Tibial artery (tissue), 4 donors: ENCODE measurements at regions not wholly inside any gene's neighbourhood (a gene's known extent, or its start where the extent isn't known, plus 50 kb on each side); places are given as distances from the start of the nearest gene placed in this dataset.

Source experiments
- DNase-seq, 2 donors: peaks; one replicate each; pipeline ENCODE4 v3.0.0-alpha.2; 2019
- H3K27ac ChIP-seq, 2 donors: fragments of 200-600 bp; sonication (generic) in 1 of 2; 1 replicate in 1 of 2; 2 replicates in 1 of 2; pipeline ENCODE4 v1.5.1; 2018 to 2019; ENCODE audit warnings: mild to moderate bottlenecking in 1 of 2
- H3K27me3 ChIP-seq, 2 donors: fragments of 200-600 bp; sonication (generic) in 1 of 2; one replicate each; pipeline versions ENCODE4 v1.5.1 to v1.6.0; 2016 to 2019
- H3K36me3 ChIP-seq, 3 donors: fragments of 200-600 bp; sonication (generic) in 2 of 3; one replicate each; pipeline ENCODE4 v1.5.1; 2016 to 2019; ENCODE audit warnings: mild to moderate bottlenecking in 2 of 3
- H3K4me1 ChIP-seq, 4 donors: fragments of 200-600 bp; sonication (generic) in 2 of 4; 1 replicate in 3 of 4; 2 replicates in 1 of 4; pipeline ENCODE4 v1.5.1; 2016 to 2019
- H3K4me3 ChIP-seq, 2 donors: fragments of 200-600 bp; sonication (generic) in 1 of 2; 1 replicate in 1 of 2; 2 replicates in 1 of 2; pipeline ENCODE4 v1.5.1; 2018 to 2019; ENCODE audit warnings: mild to moderate bottlenecking in 2 of 2
- H3K9me3 ChIP-seq, 3 donors: fragments of 200-600 bp; sonication (generic) in 1 of 3; one replicate each; pipeline ENCODE4 v1.5.1; 2016 to 2019
- intact Hi-C: fragments of 100-400 bp; cut with DNase I; formaldehyde crosslinking; loops from one replicate; pipeline ENCODE4 v1.15.0; 2023; ENCODE audit warnings: low total_unique reads
- TF ChIP-seq, protein P1 (sequence below), 2 experiments: fragments of 200-600 bp in 1 of 2; fragments of 450-650 bp in 1 of 2; IDR thresholded peaks; one replicate each; pipeline ENCODE4 v1.5.1; 2017 to 2019; ENCODE audit warnings: antibody characterized with exemption in 2 of 2, mild to moderate bottlenecking in 1 of 2, moderate library complexity in 1 of 2

- no peak for DNase-seq
- Histone ChIP-seq H3K27ac (no peak overlapping the region), H3K4me1 (no peaks in the 10 kb centered on the region), H3K27me3 (no peaks in the 10 kb centered on the region), H3K9me3 (no peaks in the 10 kb centered on the region), H3K36me3 (no peaks in the 10 kb centered on the region), H3K4me3 (no peak overlapping the region)
- intact Hi-C loops = no loop called here
- TF ChIP-seq, protein P1, sequence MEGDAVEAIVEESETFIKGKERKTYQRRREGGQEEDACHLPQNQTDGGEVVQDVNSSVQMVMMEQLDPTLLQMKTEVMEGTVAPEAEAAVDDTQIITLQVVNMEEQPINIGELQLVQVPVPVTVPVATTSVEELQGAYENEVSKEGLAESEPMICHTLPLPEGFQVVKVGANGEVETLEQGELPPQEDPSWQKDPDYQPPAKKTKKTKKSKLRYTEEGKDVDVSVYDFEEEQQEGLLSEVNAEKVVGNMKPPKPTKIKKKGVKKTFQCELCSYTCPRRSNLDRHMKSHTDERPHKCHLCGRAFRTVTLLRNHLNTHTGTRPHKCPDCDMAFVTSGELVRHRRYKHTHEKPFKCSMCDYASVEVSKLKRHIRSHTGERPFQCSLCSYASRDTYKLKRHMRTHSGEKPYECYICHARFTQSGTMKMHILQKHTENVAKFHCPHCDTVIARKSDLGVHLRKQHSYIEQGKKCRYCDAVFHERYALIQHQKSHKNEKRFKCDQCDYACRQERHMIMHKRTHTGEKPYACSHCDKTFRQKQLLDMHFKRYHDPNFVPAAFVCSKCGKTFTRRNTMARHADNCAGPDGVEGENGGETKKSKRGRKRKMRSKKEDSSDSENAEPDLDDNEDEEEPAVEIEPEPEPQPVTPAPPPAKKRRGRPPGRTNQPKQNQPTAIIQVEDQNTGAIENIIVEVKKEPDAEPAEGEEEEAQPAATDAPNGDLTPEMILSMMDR (IDR thresholded peaks at IDR 0.05) = no peak
Measured at GRCh38 chr13:64900039-64900438, 2330.1 kb downstream of the PCDH9 start.

GRCh38 chr13:64884976-64885375 lies 2345.2 kb downstream of the PCDH9 start:
- Histone ChIP-seq H3K4me3 (no peak overlapping the region), H3K9me3 (no peaks in the 10 kb centered on the region), H3K36me3 (no peaks in the 10 kb centered on the region), H3K27me3 (no peaks in the 10 kb centered on the region), H3K4me1 (no peaks in the 10 kb centered on the region), H3K27ac (no peak overlapping the region)
- TF ChIP-seq, protein P1 (IDR thresholded peaks at IDR 0.05) = no peak
- DNase-seq = no peak
- intact Hi-C loops = no loop called here

- H3K27ac ChIP-seq = no peak overlapping the region
- intact Hi-C loops = no loop called here
- TF ChIP-seq, protein P1 (IDR thresholded peaks at IDR 0.05) = no peak
- no peaks in the 10 kb centered on the region for H3K36me3 ChIP-seq
- DNase-seq = no peak
- no peak overlapping the region for H3K4me3 ChIP-seq
- H3K27me3 ChIP-seq = no peaks in the 10 kb centered on the region
- no peaks in the 10 kb centered on the region for H3K9me3 ChIP-seq
- H3K4me1 ChIP-seq = no peaks in the 10 kb centered on the region
Measured at GRCh38 chr13:64877176-64877575, 2353.0 kb downstream of the PCDH9 start.

DNA sequence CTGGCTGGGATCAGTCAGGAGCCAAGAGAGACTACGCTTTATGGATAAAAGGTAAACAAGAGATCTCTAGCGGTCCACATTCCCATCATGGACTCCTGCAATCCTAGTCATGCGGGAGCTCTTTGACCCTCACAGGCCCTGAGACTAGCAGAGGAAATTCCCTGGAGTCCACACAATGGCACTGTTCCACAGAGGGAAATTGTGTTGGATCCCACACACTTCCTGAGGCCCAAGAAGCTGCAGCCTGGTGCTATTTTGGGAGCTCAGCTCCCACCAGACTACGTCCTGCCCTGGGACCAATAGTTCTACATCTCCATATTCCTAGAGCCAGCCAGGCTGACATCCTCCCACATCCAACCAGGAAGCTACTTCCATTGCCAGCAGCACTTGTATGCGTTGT lies 2358.4 kb downstream of the PCDH9 start:
- H3K9me3 ChIP-seq = peaks cover 0 to 10% (median 6%) of the 10 kb centered on the region in 3 donors
- intact Hi-C loops = no loop called here
- H3K36me3 ChIP-seq = no peaks in the 10 kb centered on the region
- no peak overlapping the region for H3K27ac ChIP-seq
- TF ChIP-seq, protein P1 (IDR thresholded peaks at IDR 0.05) = no peak
- H3K4me3 ChIP-seq = no peak overlapping the region
- H3K27me3 ChIP-seq = no peaks in the 10 kb centered on the region
- H3K4me1 ChIP-seq = no peaks in the 10 kb centered on the region
- DNase-seq = no peak

GRCh38 chr13:64869539-64869938 lies 2360.6 kb downstream of the PCDH9 start:
- Histone ChIP-seq H3K4me1 (no peaks in the 10 kb centered on the region), H3K27me3 (no peaks in the 10 kb centered on the region), H3K4me3 (no peak overlapping the region), H3K9me3 (peaks cover 0 to 10% (median 6%) of the 10 kb centered on the region in 3 donors), H3K27ac (no peak overlapping the region), H3K36me3 (no peaks in the 10 kb centered on the region)
- no peak for DNase-seq
- TF ChIP-seq, protein P1 (IDR thresholded peaks at IDR 0.05) = no peak
- intact Hi-C loops = no loop called here

DNA sequence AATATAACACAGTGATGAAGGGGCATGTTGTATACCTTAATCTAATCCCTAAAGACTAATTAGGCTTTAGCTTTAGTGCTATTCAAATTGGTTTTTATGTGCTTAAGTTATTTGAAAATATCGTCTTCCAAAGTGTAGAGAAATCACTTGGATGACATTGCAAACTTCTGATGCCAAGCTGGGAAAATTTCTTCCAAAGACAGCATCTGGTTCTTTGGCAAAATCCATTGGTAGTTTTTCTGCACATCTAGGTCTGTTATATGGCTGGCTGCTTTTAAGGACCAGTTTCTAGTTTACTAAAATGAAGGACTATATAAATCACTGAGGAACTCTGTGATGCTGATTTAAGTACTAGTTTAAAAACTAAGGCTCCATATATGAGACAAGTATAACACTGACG lies 2362.3 kb downstream of the PCDH9 start:
- intact Hi-C loops = no loop called here
- H3K9me3 ChIP-seq = peaks cover 0 to 10% (median 6%) of the 10 kb centered on the region in 3 donors
- DNase-seq = no peak
- no peaks in the 10 kb centered on the region for H3K36me3 ChIP-seq
- no peaks in the 10 kb centered on the region for H3K27me3 ChIP-seq
- H3K4me3 ChIP-seq = no peak overlapping the region
- no peaks in the 10 kb centered on the region for H3K4me1 ChIP-seq
- H3K27ac ChIP-seq = no peak overlapping the region
- TF ChIP-seq, protein P1 (IDR thresholded peaks at IDR 0.05) = no peak
